Peyer's patch (tissue), 4 donors: ENCODE measurements at regions not wholly inside any gene's neighbourhood (a gene's known extent, or its start where the extent isn't known, plus 50 kb on each side); places are given as distances from the start of the nearest gene placed in this dataset.
"Not testable (repeated sequence)": the region's sequence is repeated elsewhere in the genome, so short reads cannot be mapped to it uniquely, and the experiment has no call there.

Experiments used
- DNase-seq, 3 donors: peaks; one replicate each; pipeline ENCODE4 v3.0.0-alpha.2; 2017 to 2019
- H3K27ac ChIP-seq, 4 donors: fragments of 200-600 bp; sonication (generic); one replicate each; pipeline ENCODE4 v1.5.1; 2016 to 2019
- H3K27me3 ChIP-seq, 2 donors: fragments of 200-600 bp; sonication (generic); one replicate each; pipeline ENCODE4 v1.5.1; 2019
- H3K36me3 ChIP-seq, 3 donors: fragments of 200-600 bp; sonication (generic); one replicate each; pipeline ENCODE4 v1.5.1; 2016 to 2019
- H3K4me1 ChIP-seq, 4 donors: fragments of 200-600 bp; sonication (generic); one replicate each; pipeline ENCODE4 v1.5.1; 2016 to 2019
- H3K4me3 ChIP-seq, 4 donors: fragments of 200-600 bp; sonication (generic); 1 replicate in 3 of 4; 2 replicates in 1 of 4; pipeline ENCODE4 v1.5.1; 2016 to 2019; ENCODE audit warnings: mild to moderate bottlenecking in 1 of 4
- H3K9me3 ChIP-seq, 4 donors: fragments of 200-600 bp; sonication (generic); one replicate each; pipeline ENCODE4 v1.5.1; 2016 to 2019; ENCODE audit warnings: mild to moderate bottlenecking in 1 of 4
- POLR2A ChIP-seq, 2 donors: fragments of 450-650 bp; IDR thresholded peaks; one replicate each; pipeline ENCODE4 v1.5.1; 2017; ENCODE audit warnings: antibody characterized with exemption in 2 of 2, mild to moderate bottlenecking in 2 of 2, moderate library complexity in 2 of 2
- TF ChIP-seq, protein P1 (sequence below), 6 experiments: fragments of 450-650 bp in 4 of 6; fragments of 200-600 bp in 2 of 6; sonication (generic) in 1 of 6; IDR thresholded peaks; one replicate each; pipeline ENCODE4 v1.5.1; 2017 to 2019; ENCODE audit warnings: antibody characterized with exemption in 6 of 6, mild to moderate bottlenecking in 3 of 6, moderate library complexity in 1 of 6

DNA sequence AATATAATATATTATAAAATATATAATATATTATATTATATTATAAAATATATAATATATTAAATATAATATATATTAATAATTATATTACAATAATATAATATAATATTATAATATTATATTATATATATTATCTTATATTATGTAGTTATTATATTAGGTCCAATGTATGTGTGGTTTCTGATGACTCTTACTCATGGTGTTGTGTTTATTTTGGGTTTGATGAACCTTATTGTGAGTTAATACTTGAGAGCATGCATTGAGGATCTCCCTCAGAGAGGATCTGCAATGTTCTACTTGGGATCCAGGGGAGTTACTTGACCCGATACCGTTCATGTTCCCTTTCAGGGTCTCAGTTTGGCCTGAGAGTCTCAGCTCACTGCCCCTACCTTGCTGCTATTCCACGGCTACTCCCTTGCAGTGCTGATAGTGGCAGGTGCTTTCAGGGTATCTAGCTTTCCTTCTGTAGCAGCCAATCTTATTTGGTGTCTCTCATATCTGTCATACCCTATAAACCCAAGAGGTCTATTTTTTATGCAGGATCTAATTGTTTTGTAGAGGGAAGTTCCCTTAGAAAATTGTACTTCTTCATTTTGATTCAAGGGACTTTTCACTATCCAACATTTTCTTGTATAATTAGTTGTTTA, 89.1 kb upstream of the ZDHHC17 start:
- H3K9me3 ChIP-seq: no peaks in the 10 kb centered on the region
- TF ChIP-seq POLR2A (IDR thresholded peaks at IDR 0.05): no peak
- TF ChIP-seq, protein P1, sequence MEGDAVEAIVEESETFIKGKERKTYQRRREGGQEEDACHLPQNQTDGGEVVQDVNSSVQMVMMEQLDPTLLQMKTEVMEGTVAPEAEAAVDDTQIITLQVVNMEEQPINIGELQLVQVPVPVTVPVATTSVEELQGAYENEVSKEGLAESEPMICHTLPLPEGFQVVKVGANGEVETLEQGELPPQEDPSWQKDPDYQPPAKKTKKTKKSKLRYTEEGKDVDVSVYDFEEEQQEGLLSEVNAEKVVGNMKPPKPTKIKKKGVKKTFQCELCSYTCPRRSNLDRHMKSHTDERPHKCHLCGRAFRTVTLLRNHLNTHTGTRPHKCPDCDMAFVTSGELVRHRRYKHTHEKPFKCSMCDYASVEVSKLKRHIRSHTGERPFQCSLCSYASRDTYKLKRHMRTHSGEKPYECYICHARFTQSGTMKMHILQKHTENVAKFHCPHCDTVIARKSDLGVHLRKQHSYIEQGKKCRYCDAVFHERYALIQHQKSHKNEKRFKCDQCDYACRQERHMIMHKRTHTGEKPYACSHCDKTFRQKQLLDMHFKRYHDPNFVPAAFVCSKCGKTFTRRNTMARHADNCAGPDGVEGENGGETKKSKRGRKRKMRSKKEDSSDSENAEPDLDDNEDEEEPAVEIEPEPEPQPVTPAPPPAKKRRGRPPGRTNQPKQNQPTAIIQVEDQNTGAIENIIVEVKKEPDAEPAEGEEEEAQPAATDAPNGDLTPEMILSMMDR (IDR thresholded peaks at IDR 0.05): no peak
- H3K27me3 ChIP-seq: no peaks in the 10 kb centered on the region
- no peaks in the 10 kb centered on the region for H3K4me1 ChIP-seq
- no peaks in the 10 kb centered on the region for H3K36me3 ChIP-seq
- no peak for DNase-seq
- no peak overlapping the region for H3K27ac ChIP-seq
- no peak overlapping the region for H3K4me3 ChIP-seq

DNA sequence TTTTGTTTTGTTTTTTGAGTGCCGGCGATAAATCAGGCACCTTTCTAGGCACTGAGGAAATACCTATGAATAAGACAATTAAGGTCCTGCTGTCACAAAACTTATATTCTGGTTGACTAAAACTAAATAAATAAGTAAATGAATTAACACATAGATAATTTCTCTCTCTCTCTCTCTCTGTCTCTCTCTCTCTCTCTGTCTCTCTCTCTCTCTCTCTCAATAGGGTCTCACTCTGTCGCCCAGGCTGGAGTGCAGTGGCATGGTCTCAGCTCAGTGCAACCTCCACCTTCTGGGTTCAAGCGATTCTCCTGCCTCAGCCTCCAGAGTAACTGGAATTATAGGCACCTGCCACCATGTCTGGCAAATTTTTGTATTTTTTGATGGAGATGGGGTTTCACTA, 87.7 kb upstream of the ZDHHC17 start:
- DNase-seq, H3K27me3 ChIP-seq, H3K4me1 ChIP-seq, H3K4me3 ChIP-seq, H3K27ac ChIP-seq, H3K9me3 ChIP-seq, H3K36me3 ChIP-seq: not testable (repeated sequence)

DNA sequence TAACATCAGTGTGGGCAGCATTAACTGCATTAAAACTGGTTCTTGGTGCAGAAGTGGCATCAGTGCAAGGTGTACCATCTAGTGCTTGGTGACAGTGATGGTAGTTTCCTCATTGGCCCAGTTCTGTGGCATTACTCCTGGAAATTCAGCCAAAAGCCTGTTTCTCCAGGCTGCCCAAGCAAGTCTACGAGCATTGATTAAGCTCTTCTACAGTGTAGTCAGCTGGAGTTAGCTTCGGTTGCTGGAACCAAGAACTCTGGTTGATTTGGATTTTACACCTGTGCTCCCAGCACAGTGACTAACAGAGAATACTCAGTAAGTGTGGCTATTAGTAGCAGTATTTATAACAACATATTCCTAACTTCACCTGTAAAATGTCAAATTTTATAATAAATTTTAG, 84.9 kb upstream of the ZDHHC17 start:
- Histone ChIP-seq H3K4me1 (no peaks in the 10 kb centered on the region), H3K9me3 (no peaks in the 10 kb centered on the region), H3K27me3 (no peaks in the 10 kb centered on the region), H3K27ac (no peak overlapping the region), H3K36me3 (no peaks in the 10 kb centered on the region), H3K4me3 (no peak overlapping the region)
- TF ChIP-seq, protein P1 (IDR thresholded peaks at IDR 0.05): no peak
- TF ChIP-seq POLR2A (IDR thresholded peaks at IDR 0.05): no peak
- DNase-seq: no peak

DNA sequence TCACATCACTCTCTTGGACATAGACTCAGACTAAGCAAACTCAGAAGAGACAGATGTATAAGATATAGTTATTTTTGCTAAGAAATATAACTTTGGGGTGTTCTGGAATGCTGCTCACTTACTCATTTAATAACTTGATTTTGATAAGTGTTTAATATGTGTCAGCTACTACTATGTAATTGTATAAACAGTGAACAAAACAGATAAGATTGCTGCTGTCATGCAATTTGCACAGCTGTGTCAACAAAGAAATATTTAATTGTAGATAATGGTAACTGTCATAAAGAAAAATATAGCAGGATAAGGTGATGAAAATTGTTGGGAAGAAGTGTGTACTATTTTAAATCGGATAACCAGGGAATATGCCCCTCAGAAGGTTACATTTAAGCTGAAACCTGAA, 84.1 kb upstream of the ZDHHC17 start:
- no peak for DNase-seq
- no peak overlapping the region for H3K27ac ChIP-seq
- no peak overlapping the region for H3K4me3 ChIP-seq
- H3K9me3 ChIP-seq: no peaks in the 10 kb centered on the region
- H3K4me1 ChIP-seq: no peaks in the 10 kb centered on the region
- no peak for TF ChIP-seq POLR2A (IDR thresholded peaks at IDR 0.05)
- TF ChIP-seq, protein P1 (IDR thresholded peaks at IDR 0.05): no peak
- no peaks in the 10 kb centered on the region for H3K27me3 ChIP-seq
- H3K36me3 ChIP-seq: no peaks in the 10 kb centered on the region

DNA sequence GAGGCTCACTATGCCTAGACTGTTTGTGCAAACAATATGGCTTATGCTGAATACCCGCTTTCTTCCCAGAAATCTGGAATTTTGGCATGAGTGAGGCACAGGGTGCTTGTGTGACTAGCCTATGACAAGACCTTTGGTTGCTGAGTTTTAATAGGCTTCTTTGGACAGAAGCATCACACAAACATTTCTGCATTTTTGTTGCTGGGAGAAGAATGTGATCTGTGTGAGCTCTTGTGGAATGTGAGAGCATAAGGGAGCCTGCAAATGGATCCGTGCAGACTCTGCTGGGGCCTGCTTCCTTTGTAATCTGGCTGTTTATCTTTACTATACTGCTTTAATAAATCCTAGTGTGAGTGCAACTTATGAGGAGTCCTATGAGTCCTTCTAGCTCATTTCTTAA, 83.0 kb upstream of the ZDHHC17 start:
- Histone ChIP-seq H3K27ac (no peak overlapping the region), H3K9me3 (no peaks in the 10 kb centered on the region), H3K36me3 (no peaks in the 10 kb centered on the region), H3K27me3 (no peaks in the 10 kb centered on the region), H3K4me3 (no peak overlapping the region), H3K4me1 (peaks cover 0 to 8% (median 0%) of the 10 kb centered on the region in 4 donors)
- no peak for TF ChIP-seq POLR2A (IDR thresholded peaks at IDR 0.05)
- TF ChIP-seq, protein P1 (IDR thresholded peaks at IDR 0.05): no peak
- DNase-seq: no peak

DNA sequence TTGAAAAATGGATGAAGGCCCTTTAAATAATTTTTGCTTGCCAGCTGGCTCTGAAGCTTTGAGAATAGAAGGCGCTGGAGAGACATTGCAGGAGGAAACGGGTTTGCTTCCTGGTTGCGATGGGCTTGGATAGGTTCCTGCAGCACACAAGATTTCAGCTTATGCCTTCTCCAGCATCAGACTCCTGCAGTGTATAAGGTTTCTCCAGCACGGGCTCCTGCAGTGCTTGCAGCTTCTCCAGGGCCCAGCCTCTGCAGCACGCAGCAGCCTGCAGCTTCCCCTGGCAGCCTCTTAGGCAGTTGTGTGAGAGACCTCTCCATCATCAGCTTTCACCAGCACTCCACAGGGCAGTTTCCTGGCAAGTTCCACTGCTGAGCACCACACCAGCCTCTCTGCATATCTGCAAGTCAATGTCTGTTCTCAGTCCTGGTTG, 78.7 kb upstream of the ZDHHC17 start:
- DNase-seq: no peak
- Histone ChIP-seq H3K4me1 (peaks cover 0 to 8% (median 0%) of the 10 kb centered on the region in 4 donors), H3K36me3 (no peaks in the 10 kb centered on the region), H3K9me3 (no peaks in the 10 kb centered on the region), H3K27me3 (no peaks in the 10 kb centered on the region), H3K27ac (no peak overlapping the region), H3K4me3 (no peak overlapping the region)
- TF ChIP-seq, protein P1 (IDR thresholded peaks at IDR 0.05): no peak
- TF ChIP-seq POLR2A (IDR thresholded peaks at IDR 0.05): no peak
